Effector CD4-positive, alpha-beta T cell (primary cell): ENCODE measurements at regions not wholly inside any gene's neighbourhood (a gene's known extent, or its start where the extent isn't known, plus 50 kb on each side); places are given as distances from the start of the nearest gene placed in this dataset.

Experiments used
- DNase-seq: peaks from one replicate; pipeline ENCODE4 v3.0.0-alpha.2; 2020

- no peak for DNase-seq
Measured at GRCh38 chr15:77786181-77786890, 153.6 kb upstream of the LINGO1 start.

- no peak for DNase-seq
Measured at GRCh38 chr15:77784361-77785292, 151.9 kb upstream of the LINGO1 start.

GRCh38 chr15:77783636-77784035 lies 150.9 kb upstream of the LINGO1 start:
- DNase-seq = no peak

GRCh38 chr15:77782691-77783090 lies 150.0 kb upstream of the LINGO1 start:
- no peak for DNase-seq

GRCh38 chr15:77781946-77782240 lies 149.2 kb upstream of the LINGO1 start:
- DNase-seq = no peak

- DNase-seq = no peak
Measured at GRCh38 chr15:77781151-77781945, 148.6 kb upstream of the LINGO1 start.

GRCh38 chr15:77778802-77779201 lies 146.1 kb upstream of the LINGO1 start:
- DNase-seq = no peak

GRCh38 chr15:77775837-77776236 lies 143.1 kb upstream of the LINGO1 start:
- no peak for DNase-seq

GRCh38 chr15:77775373-77775772 lies 142.7 kb upstream of the LINGO1 start:
- no peak for DNase-seq

- no peak for DNase-seq
Measured at GRCh38 chr15:77774350-77774749, 141.6 kb upstream of the LINGO1 start.

GRCh38 chr15:77773903-77774302 lies 141.2 kb upstream of the LINGO1 start:
- DNase-seq = no peak

GRCh38 chr15:77772641-77773402 lies 140.1 kb upstream of the LINGO1 start:
- DNase-seq = no peak

- DNase-seq = no peak
Measured at GRCh38 chr15:77771616-77772015, 138.9 kb upstream of the LINGO1 start.

GRCh38 chr15:77769700-77770099 lies 137.0 kb upstream of the LINGO1 start:
- DNase-seq = no peak

GRCh38 chr15:77768521-77769078 lies 135.9 kb upstream of the LINGO1 start:
- DNase-seq = no peak

GRCh38 chr15:77768107-77768506 lies 135.4 kb upstream of the LINGO1 start:
- DNase-seq = no peak

GRCh38 chr15:77764095-77764494 lies 131.4 kb upstream of the LINGO1 start:
- no peak for DNase-seq

GRCh38 chr15:77762747-77763355 lies 130.1 kb upstream of the LINGO1 start:
- no peak for DNase-seq

- no peak for DNase-seq
Measured at GRCh38 chr15:77759896-77760592, 127.3 kb upstream of the LINGO1 start.

- DNase-seq = no peak
Measured at GRCh38 chr15:77753939-77754338, 121.2 kb upstream of the LINGO1 start.

GRCh38 chr15:77753281-77753873 lies 120.7 kb upstream of the LINGO1 start:
- DNase-seq = no peak
